ENCODE measurements at regions not wholly inside any gene's neighbourhood (a gene's known extent, or its start where the extent isn't known, plus 50 kb on each side); places are given as distances from the start of the nearest gene placed in this dataset.

- TF ChIP-seq, protein P1, sequence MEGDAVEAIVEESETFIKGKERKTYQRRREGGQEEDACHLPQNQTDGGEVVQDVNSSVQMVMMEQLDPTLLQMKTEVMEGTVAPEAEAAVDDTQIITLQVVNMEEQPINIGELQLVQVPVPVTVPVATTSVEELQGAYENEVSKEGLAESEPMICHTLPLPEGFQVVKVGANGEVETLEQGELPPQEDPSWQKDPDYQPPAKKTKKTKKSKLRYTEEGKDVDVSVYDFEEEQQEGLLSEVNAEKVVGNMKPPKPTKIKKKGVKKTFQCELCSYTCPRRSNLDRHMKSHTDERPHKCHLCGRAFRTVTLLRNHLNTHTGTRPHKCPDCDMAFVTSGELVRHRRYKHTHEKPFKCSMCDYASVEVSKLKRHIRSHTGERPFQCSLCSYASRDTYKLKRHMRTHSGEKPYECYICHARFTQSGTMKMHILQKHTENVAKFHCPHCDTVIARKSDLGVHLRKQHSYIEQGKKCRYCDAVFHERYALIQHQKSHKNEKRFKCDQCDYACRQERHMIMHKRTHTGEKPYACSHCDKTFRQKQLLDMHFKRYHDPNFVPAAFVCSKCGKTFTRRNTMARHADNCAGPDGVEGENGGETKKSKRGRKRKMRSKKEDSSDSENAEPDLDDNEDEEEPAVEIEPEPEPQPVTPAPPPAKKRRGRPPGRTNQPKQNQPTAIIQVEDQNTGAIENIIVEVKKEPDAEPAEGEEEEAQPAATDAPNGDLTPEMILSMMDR (IDR thresholded peaks at IDR 0.05): no peak
- TF ChIP-seq POLR2A (IDR thresholded peaks at IDR 0.05): no peak
- TF ChIP-seq EP300 (IDR thresholded peaks at IDR 0.05): no peak
- TF ChIP-seq POLR2AphosphoS5 (IDR thresholded peaks at IDR 0.05): no peak
Observed at GRCh38 chr6:170149681-170150589, 140.9 kb downstream of the DLL1 start.

Measured in gastroesophageal sphincter (tissue), 3 donors.